SK-N-SH treated with all-trans-retinoic acid at 6 μM for 48 hours (cell line): ENCODE measurements at regions not wholly inside any gene's neighbourhood (a gene's known extent, or its start where the extent isn't known, plus 50 kb on each side); places are given as distances from the start of the nearest gene placed in this dataset.

ENCODE experiments used
- BACH2 ChIP-seq: fragments of 250-450 bp; sonication (Bioruptor Pico); IDR thresholded peaks from 2 replicates; pipeline ENCODE4 v1.9.0; 2021; ENCODE audit warnings: mild to moderate bottlenecking, borderline replicate concordance
- CREB5 ChIP-seq: fragments of 250-450 bp; sonication (Bioruptor Pico); IDR thresholded peaks from 2 replicates; pipeline ENCODE4 v1.5.1; 2020; ENCODE audit warnings: low read depth, mild to moderate bottlenecking, moderate library complexity
- CSDC2 ChIP-seq: fragments of 250-450 bp; sonication (Bioruptor Pico); IDR thresholded peaks from 2 replicates; pipeline ENCODE4 v1.5.0; 2020; ENCODE audit warnings: mild to moderate bottlenecking, moderate library complexity
- ESRRG ChIP-seq: fragments of 250-450 bp; sonication (Bioruptor Pico); IDR thresholded peaks from 2 replicates; pipeline ENCODE4 v1.6.1; 2021; ENCODE audit warnings: mild to moderate bottlenecking
- GLIS3 ChIP-seq: fragments of 250-450 bp; sonication (Bioruptor Pico); IDR thresholded peaks from 2 replicates; pipeline ENCODE4 v1.5.0; 2020; ENCODE audit warnings: mild to moderate bottlenecking, moderate library complexity
- ISL1 ChIP-seq: fragments of 250-450 bp; sonication (Bioruptor Pico); IDR thresholded peaks from 2 replicates; pipeline ENCODE4 v2.1.2; 2022; ENCODE audit warnings: mild to moderate bottlenecking, moderate library complexity
- PATZ1 ChIP-seq: fragments of 250-450 bp; sonication (Bioruptor Pico); IDR thresholded peaks from 2 replicates; pipeline ENCODE4 v1.8.0; 2020; ENCODE audit warnings: mild to moderate bottlenecking, moderate library complexity, borderline replicate concordance
- SNAI2 ChIP-seq: fragments of 250-450 bp; sonication (Bioruptor Pico); IDR thresholded peaks from 2 replicates; pipeline ENCODE4 v1.5.0; 2020; ENCODE audit warnings: mild to moderate bottlenecking, moderate library complexity
- ZC3H10 ChIP-seq: fragments of 250-450 bp; sonication (Bioruptor Pico); IDR thresholded peaks from 2 replicates; pipeline ENCODE4 v1.5.1; 2021; ENCODE audit warnings: mild to moderate bottlenecking, moderate library complexity

- TF ChIP-seq PATZ1 (CRISPR knock-in tag) (no peak), BACH2 (no peak), ISL1 (CRISPR knock-in tag) (no peak), GLIS3 (CRISPR knock-in tag) (no peak), CREB5 (CRISPR knock-in tag) (no peak), SNAI2 (no peak), ZC3H10 (no peak), ESRRG (no peak), CSDC2 (CRISPR knock-in tag) (no peak)
Measured at GRCh38 chr11:106329273-106330018, 252.0 kb downstream of the AASDHPPT start.
